Activated naive CD4-positive, alpha-beta T cell (primary cell): ENCODE measurements at regions not wholly inside any gene's neighbourhood (a gene's known extent, or its start where the extent isn't known, plus 50 kb on each side); places are given as distances from the start of the nearest gene placed in this dataset.
"Not testable (repeated sequence)": the region's sequence is repeated elsewhere in the genome, so short reads cannot be mapped to it uniquely, and the experiment has no call there.

Experiments used
- DNase-seq, 4 experiments: peaks; one replicate each; lab custom pipeline; 2025; lab: John Stamatoyannopoulos, UW

DNA sequence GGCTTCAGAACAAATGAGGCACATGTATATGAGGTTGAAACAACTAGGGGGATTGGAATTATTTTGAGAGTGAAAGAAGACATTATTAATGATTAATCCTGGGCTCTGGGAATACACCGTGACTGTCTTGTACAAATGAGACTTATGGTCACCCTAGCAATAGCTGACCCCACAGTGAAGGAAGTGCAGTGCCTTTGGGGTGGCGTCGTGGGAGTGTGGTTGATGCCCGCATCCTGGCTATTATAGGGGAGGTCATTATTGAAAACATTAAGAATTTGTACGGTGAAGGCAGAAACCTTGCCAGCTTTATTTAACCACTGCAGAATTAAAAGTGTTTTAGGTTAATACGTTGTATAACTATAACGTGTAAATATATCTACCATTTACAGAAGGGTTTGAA is 296.7 kb downstream of the CYRIA start:
- no peak for DNase-seq

DNA sequence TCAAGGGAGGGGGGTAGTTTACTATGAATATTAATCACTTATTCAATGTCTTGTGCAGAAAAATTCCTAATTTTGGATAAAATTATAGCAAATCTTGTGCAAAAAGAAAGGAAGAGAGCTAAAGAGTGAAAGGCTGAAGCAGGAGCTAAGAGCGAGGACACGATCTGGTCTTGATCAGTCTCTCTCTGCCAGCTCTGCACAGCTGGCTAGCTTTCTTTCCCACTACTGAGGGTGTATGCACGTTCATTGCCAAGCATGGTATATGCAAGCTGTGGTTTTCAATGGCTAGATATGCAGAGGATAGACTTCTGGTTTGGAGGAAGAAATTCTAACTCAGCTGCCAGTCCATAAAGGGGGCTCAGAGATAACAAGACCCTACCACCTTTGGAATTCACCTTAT is 297.3 kb downstream of the CYRIA start:
- DNase-seq: no peak

DNA sequence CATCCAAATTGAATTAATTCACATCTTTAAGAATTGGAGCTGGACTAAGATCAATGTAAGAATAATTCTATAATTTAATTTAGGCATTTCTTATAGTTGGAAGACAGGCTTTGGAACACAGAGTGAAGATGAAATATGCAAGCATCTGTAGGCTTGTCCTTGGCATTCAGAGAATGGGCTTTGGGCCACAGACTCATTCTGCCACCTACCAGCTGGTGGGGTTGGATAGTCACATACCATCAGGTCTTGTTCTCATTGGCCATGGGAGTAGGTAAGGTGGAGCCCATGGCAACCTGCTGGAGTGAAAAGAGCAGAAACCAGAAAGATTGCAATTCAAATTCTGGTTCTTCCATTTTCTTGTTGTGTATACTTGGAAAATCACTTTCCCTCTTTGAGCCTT is 300.3 kb downstream of the CYRIA start:
- no peak for DNase-seq

DNA sequence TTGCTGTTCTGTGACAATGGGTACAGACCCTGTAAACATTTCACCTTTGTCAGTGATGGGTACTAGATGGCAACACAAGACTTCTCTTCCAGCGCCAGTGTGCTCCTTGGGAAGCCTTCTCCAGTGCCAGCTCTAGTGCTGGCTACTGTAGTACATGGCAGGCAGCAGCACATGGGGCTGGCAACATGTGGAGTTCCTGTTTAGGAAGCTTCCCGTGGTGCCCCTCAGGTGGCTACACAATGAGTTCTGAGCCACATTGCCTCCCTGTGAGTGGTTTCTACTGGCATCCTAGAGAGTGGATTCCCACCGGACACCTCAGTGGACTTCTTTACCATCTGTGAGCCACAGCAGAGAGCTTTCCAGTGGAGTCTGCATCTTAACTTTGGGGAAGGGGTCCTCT is 302.1 kb downstream of the CYRIA start:
- no peak for DNase-seq

DNA sequence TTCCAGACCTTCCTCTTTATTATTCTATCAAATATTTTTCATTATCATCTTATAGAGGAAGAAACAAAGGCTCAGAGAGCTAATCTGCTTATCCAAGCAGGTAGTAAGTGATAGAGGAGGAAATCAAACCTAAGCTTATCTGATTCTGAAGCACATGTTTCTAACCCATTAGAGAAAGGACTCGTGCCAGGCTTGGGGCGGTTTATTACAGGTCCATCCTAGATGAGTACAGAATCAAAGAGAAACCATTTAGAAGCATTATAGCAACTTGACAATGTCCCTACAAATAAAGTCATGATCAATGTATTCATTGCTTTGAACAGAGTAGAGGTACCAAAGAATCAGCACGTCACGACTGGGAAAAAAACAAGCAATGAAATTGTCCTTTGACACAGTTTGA is 303.0 kb downstream of the CYRIA start:
- DNase-seq: no peak

DNA sequence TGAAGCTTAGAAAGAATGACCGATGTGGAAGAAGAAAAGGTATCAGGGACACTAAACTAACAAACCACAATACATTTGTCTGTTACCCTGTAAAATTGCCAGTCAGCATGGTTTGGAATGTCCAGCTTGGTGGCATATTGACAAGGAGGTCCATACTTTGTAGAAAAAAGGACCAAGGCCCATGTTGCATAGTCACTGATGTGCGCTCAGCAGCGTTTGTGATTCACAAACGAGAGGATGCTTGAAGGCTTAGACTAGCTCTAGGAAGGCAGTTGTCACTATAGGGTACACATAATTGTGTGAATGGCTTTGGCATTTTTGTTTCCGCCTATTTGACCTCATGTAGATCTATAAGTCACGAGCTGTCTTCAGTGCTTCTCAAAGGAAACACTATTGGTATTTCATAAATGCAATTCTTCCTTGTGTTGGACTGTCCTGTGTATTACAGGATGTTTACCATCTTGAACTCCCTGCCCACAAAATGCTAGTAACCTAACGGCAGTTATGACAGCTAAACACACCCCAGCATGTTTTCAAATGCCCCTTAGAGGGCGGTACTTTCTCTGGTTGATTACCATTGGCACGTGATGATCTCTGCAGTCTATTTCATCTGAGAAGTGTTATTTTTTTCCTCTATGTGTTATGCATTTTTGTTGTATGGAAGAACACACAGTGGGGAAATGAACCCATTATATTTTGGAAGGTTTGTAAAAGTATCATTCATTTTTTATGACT is 304.2 kb downstream of the CYRIA start:
- DNase-seq: no peak

DNA sequence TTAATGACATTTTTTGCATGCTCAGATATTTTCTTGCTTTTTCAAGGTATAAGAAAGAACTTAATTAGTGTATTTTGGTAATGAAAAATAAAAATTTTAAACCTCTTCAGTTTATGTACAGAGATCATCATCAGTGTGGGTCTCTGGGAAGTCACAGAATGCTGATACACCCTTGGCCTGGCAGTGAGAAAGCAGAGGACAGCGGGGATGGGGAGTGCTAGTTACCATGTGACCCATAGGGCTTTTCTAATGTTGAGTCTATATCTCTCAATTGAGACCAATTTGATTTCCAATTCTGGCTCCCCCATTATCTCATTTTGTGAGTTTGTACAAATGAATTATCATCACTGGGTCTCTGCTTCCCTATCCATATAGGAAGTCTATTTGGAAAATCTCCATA is 305.7 kb downstream of the CYRIA start:
- DNase-seq: no peak

DNA sequence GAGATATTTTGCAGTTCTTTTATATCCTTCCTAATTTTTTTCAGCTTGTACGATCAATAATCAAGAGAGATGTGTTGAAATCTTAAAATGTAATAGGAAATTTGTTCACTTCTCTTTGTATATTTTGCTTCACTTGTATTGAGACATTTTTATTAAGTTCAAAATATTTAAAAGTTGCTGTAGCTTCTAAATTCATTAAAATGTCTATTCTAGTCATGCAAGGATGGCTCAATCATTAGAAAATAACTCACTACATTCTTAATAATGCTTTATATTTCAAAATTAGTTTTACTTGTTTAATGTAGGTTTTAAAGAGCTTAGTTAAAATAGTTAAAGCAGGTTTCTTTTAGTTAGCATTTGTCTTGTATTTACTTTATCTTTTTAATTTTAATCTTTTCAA is 308.4 kb downstream of the CYRIA start:
- DNase-seq: no peak

DNA sequence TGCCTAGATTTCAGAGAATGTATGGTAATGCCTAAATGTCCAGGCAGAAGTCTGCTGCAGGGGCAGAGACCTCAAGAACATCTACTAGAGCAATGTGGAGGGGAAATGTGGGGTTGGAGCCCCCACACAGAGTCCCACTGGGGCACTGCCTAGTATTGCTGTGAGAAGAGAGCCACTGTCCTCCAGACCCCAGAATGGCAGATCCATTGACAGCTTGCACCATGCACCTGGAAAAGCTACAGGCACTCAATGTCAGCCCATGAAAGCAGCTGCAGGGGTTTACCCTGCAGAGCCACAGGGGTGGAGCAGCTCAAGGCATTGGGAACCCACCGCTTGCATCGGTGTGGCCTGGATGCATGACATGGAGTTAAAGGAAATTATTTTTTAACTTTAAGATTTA is 314.1 kb downstream of the CYRIA start:
- no peak for DNase-seq

DNA sequence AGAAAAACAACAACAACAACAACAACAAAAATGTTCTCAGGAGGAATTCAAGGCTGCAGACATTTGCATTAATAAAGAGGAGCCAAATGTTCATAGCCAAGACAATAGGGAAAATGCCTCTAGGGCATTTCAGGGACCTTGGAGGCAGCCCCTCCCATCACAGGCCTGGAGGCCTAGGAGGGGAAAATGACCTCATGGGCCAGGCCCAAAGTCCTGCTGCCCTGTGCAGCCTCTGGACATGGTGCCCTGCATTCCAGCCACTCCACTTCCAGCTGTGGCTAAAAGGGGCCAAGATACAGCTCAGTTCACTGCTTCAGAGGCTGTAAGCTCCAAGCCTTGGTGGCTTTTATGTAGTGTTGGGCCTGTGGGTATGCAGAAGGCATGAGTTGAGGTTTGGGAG is 314.5 kb downstream of the CYRIA start:
- DNase-seq: no peak

DNA sequence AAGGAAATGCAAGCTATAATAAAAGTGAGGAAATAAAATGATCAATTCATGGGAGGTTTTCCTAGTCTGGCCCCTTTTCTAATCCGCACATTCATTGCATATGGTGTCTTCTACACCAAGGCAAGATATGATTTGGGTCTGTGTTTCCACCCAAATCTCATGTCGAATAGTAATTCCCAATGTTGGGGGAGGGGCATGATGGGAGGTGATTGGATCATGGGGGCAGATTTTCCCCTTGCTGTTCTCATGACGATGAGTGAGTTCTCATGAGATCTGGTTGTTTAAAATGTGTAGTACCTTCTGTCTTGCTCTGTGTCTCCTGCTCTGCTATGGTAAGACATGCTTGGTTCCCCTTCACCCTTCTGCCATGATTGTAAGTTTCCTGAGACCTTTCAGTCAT is 315.4 kb downstream of the CYRIA start:
- DNase-seq: no peak

DNA sequence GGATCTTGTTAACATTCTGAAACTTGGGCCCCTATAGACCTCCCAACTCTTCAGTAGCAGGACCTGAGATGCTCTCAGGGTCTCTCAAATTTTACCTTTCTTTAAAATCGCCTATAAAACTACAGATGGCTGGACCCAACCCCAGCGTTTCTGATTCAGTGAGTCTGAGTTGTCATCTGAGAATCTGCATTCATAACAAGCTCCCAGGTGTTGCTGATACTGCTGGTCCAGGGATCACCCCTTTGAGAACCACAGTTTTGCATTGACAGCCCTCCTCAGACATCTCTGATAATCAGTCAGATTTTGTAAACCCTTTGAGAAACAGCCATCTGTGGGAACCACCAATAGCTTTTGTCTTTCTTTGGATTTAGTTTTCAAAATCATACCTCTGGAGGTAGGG is 315.8 kb downstream of the CYRIA start:
- no peak for DNase-seq

DNA sequence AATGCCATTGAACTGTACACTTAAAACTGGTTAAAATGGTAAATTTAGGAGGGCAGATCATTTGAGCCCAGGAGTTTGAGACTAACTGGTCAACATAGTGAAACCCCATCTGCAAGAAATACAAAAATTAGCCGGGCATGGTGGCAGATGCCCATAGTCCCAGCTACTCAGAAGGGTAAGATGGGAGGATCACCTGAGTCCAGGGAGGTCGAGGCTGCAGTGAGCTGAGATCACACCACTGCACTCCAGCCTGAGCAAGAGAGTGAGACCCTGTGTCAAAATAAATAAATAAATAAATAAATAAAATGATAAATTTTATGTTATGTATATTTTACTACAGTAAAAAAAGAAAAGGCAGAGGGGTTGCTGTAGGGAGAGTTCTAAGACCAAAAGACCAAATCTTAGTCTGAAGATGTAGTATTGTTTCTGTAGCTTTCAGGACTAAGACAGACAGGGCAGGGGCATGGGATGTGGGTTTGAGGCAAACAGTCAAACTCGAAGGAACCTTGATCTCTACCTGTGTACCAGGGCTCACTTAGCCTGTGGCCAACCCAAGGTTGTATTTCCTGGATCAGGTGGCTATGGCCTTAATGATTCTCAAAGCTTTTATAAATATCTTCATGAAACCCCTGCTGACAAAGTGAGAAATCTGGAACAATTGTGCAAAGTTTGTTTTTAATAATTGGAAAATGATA is 316.7 kb downstream of the CYRIA start:
- no peak for DNase-seq

DNA sequence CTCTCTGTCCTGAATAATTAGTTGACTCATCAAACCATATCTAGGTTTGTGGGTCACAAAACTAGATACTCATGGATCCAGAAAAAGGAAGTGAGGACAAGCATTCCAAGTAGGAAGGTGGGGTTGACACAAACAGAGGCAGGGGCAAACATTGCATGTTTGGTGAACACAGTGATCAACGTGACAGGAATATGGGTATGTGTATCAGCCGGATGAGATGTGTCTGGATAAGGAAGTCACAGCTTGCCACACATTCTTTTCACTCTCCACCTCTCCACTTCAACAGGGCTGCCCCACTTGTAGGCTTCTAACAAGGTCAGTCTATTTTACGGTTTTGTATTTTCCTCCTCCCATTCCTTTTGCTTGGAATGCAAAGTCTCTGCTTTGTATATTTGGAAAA is 319.0 kb downstream of the CYRIA start:
- DNase-seq: no peak

DNA sequence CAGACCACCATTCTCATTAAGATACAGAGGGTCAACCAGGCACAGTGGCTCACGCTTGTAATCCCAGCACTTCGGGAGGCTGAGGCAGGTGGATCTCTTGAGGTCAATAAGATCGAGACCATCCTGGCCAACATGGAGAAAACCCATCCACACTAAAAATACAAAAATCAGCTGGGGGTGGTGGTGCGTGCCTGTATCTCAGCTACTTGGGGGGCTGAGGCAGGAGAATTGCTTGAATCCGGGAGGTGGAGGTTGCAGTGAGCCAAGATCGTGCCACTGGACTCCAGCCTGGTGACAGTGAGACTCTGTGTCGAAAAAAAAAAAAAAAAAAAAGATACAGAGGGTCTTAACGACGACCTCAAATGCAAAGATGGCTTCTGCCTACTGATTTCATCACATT is 320.4 kb downstream of the CYRIA start:
- not testable (repeated sequence) for DNase-seq

DNA sequence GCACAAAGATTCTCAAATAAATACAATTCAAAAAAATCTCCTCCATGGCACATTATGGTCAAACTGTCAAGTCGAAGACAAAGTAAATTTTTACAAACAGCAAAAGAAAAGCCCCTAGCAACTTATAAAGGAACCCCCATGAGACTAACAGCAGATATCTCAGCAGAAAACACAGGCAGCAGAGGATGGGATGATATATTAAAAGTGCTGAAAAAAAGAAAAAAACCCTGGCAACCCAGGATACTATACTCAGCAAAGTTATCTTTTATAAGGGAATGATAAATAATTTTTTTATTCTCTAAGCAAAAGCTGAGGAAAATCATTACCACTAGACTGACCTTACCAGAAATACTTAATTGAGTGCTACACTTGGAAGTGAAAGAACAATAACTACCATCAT is 326.4 kb downstream of the CYRIA start:
- no peak for DNase-seq

DNA sequence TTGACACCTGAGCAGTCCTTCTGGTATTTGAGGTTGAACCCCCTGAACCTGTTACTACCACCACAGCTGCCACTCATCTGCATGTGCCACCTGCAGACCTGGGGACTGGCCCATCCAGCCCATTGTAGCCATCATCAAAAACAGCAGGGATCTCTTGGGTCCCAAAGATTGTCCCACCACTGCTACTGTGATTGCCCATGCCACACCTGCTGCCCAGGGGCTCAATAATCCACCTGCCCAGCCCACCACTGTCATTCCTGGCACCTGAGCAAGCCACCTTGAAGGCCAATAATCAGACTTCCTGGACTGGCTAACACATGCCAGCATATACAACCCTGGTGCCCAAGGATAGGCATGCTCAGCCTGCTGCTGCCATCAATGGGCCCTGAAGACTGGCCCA is 327.6 kb downstream of the CYRIA start:
- DNase-seq: no peak

DNA sequence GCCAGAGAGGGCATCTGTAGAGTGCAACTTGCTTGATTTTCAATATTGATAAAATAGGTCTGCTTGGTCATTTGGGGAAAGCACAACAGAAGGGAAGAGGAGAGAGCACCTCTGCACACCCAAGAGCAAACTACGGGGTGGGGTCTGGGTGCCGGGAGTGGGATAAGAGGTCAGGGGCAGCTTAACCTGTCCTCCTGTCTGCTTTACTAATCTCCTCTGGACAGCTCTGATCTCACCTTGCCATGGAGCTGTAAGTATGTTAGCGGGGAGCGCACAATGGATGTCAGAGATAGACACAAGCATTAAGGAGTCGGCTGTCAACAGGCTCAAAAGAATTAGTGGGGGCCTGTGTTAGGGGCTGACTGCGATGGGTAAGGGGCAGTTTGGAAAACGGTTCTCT is 328.7 kb downstream of the CYRIA start:
- no peak for DNase-seq

DNA sequence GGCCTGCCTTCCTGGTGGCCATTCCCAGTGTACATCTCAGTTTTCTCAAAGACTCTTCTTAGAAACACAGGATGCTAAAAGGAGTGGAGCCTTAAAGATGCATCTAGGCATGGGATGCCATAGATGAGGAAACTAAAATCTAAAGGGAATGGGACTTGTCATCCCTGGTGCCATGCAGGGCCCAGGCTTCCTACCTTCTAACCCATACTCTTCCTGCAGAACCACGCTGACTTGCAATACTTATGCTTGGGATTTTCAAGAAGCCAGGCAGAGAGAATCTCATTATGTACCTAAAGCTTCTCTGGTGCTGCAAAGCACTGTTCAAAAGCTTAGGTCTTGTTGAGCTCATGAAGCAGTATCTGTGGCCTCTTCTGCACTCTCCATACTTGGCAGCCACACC is 329.1 kb downstream of the CYRIA start:
- DNase-seq: no peak

DNA sequence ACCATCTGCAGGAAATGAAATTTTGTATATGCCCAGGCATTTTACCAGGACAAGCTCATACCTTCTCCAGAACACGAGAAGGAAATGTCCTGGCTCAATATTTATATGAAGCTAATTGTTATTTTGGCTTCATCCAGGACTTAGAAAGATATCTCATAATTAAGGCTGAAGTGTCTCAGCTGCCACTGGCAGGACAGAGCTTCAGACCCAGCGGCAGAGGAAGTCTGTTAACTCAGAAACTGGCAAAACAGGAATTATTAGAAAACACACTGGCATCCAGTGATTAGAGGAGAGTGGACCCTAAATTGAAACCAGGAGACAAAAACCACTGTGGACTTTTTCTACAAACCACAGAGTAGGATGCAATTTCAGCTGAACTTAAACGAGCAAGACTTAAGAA is 329.7 kb downstream of the CYRIA start:
- no peak for DNase-seq

DNA sequence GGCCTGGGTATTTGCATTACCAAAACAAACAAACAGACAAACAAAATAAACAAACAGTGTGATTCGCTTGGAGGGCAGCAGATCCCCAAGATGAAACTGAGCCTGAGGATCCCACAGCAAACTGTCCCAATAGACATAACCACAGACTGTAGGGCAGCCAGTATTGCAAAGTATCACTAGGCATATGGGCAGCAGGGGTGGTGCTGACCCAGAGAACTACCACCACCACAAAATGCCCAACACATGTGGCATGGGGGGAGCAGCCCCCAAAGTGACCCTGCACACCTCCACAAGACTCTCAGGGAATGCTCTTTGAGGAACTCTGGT is 330.1 kb downstream of the CYRIA start:
- no peak for DNase-seq

DNA sequence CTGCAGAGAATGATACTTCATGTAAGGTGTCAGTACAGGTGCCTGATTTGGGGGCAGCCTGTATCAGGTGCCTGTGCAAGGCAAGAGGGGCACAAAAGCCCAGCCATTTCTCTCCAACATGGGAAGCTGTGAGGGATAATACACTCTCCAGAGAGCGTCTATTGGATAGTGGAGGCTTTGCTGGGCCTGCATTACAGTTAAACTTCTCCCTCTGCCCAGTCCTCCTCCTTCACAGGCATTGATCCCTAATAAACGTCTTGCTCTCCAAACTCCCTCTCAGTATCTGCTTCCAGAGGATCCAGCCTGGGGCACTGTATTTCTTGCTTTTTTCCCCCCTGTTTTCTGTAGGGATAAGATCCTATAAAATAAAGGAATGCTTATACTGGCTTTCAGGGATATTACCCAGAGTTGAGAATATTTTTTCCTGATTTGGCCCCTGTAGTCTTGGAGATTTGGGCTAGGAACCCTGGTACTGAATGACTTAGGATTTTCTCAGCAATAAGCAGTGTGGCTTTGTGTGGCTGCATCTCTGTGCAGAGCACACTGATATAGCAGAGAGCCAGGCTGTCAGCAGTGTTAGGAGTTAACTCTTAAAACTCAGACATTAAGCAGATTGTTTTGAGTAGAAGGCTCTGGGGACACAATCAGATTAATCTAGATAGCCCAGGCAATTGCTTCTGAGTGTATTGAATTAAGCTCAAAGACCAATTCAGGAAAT is 330.6 kb downstream of the CYRIA start:
- DNase-seq: no peak

DNA sequence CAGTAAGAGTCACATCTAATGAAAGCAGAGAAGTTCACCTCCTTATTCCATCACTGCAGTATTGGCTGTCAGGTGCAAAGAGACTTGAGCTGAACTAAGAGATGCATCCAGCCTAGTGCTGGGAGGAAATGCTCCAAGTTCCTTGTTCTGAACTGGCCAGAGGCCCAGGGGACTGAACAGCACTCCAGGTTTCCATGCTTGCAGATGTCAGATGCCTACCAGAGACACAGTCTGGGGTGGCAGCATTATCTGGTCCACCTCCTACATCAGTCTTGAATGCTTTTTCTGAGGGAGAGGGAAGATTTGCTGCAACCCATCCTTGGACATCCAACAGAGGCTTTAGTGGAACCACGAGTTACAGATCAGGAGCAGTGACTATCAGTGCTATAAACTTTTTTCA is 331.3 kb downstream of the CYRIA start:
- no peak for DNase-seq

DNA sequence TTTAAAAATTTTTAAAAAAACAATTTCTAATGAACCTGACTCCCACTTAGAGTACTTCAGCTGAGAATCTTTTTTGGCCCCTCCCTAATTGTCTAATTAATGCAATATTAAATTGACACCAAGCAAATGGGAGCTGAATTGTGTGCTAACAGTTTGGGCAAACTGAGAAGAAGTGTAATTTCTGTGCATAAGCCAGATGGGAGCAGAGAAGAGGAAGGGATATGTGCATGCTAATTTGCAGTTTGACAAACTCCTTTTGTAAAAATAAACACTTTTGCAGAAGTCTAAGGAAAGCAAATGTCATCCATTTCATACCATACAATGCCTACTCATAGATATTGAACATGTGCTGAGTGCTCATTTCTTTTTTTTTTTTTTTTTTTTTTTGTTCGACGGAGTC is 332.0 kb downstream of the CYRIA start:
- no peak for DNase-seq
